GM10266 (cell line): ENCODE measurements at regions not wholly inside any gene's neighbourhood (a gene's known extent, or its start where the extent isn't known, plus 50 kb on each side); places are given as distances from the start of the nearest gene placed in this dataset.
"Not testable (repeated sequence)": the region's sequence is repeated elsewhere in the genome, so short reads cannot be mapped to it uniquely, and the experiment has no call there.

Source experiments
- DNase-seq: peaks from one replicate; pipeline ENCODE4 v3.0.0; 2012; ENCODE audit errors: extremely low spot score
- CTCF ChIP-seq: IDR thresholded peaks from 2 replicates; pipeline ENCODE4 v1.5.1; 2012; ENCODE audit warnings: mild to moderate bottlenecking, low read depth; ENCODE audit not compliant: control insufficient read depth, insufficient read depth; ENCODE audit errors: missing control alignments

DNA sequence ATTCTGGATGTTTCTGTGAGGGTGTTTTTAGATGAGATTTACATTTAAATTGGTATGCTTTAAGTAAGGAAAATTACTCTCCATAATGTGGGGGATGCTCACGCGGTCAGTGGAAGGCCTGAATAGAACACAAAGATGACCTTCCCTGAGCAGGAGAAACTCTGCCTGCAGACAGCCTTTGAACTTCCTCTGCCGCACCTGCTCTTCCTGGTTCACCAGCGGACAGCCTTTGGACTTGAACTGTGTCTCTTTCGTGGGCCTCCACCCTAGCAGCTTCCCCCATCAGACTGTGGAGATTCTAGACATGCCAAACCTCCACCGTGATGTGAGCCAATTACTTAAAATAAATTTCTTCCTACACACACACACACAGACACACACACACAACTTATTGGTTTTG, 210.7 kb downstream of the EFCAB11 start:
- no peak for TF ChIP-seq CTCF
- DNase-seq: no peak

GRCh38 chr14:89740241-89740640, 214.3 kb downstream of the EFCAB11 start:
- TF ChIP-seq CTCF: no peak
- no peak for DNase-seq

DNA sequence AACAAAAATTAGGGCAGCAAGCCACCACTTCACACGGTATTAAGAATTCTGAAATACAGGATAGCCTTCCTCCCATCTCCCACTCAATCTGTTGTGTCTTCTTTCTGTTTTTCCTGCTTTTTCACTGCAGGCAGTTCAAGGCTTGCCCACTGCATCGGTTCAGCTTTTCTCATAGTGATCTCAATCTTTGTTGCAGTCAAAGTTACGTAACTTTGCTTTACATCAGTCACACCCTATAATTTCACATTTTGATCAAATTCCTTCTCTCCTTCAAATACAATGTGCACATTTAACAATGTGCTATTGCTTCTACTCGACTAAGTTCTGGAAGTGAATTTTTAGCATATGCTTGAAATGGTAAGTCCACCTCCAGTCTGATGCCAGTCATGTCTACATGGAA, 217.6 kb downstream of the EFCAB11 start:
- DNase-seq: no peak
- no peak for TF ChIP-seq CTCF

DNA sequence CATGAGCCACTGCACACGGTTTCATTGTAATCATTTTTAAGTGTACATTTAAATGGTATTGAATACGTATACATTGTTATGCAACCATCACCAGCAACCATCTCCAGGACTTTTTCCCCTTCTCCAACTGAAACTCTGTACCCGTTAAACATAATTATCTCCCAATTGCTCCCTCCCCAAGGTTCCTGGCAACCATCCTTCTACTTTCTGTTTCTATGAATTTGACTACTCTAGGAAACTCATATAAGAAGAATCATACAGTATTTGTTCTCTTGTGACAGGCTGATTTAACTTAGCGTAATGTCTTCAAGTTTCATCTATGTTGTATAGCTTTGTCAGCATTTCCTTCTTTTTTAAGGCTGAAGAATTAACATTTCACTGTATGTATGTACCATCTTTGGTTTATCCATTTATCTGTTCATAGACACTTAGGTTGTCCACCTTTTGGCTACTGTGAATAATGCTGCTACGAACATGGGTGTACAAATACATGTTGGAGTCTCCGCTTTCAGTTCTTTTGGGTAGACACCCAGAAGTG, 223.1 kb downstream of the EFCAB11 start:
- DNase-seq: no peak
- no peak for TF ChIP-seq CTCF

GRCh38 chr14:89730687-89731086, 223.8 kb downstream of the EFCAB11 start:
- no peak for TF ChIP-seq CTCF
- no peak for DNase-seq

- no peak for TF ChIP-seq CTCF
- DNase-seq: no peak
Measured at GRCh38 chr14:89728964-89729363, 225.6 kb downstream of the EFCAB11 start.

GRCh38 chr14:89726226-89726625, 228.3 kb downstream of the EFCAB11 start:
- DNase-seq: not testable (repeated sequence)

GRCh38 chr14:89724628-89724960, 229.9 kb downstream of the EFCAB11 start:
- no peak for DNase-seq
- TF ChIP-seq CTCF: no peak
